ENCODE measurements at regions not wholly inside any gene's neighbourhood (a gene's known extent, or its start where the extent isn't known, plus 50 kb on each side); places are given as distances from the start of the nearest gene placed in this dataset.

DNA sequence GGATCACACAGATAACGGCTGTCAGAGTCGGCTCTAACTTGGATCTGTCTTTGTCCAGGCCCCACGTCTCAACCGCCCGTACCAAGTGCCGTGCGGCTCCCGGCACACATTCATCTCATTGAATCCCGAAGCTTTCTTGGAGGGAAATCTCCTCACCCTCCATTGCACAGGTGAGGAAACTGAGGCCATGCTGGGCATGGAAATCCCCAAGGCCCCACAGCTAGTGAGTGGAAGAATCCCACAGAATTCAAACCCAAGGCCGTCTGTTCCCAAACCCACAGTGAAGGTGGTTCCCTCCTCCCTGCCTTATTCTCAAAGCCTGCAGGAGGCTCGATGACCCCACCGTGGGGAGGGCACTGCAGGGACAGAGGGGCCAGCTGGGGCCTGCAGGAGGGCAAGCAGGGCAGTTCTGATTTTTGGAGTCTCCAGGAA lies 437.9 kb downstream of the MATN1 start:
- no peak overlapping the region for H3K4me3 ChIP-seq (ENCODE audit: low read depth, low read length)
- TF ChIP-seq, protein P1, sequence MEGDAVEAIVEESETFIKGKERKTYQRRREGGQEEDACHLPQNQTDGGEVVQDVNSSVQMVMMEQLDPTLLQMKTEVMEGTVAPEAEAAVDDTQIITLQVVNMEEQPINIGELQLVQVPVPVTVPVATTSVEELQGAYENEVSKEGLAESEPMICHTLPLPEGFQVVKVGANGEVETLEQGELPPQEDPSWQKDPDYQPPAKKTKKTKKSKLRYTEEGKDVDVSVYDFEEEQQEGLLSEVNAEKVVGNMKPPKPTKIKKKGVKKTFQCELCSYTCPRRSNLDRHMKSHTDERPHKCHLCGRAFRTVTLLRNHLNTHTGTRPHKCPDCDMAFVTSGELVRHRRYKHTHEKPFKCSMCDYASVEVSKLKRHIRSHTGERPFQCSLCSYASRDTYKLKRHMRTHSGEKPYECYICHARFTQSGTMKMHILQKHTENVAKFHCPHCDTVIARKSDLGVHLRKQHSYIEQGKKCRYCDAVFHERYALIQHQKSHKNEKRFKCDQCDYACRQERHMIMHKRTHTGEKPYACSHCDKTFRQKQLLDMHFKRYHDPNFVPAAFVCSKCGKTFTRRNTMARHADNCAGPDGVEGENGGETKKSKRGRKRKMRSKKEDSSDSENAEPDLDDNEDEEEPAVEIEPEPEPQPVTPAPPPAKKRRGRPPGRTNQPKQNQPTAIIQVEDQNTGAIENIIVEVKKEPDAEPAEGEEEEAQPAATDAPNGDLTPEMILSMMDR (IDR thresholded peaks at IDR 0.05; ENCODE audit: borderline replicate concordance, insufficient read depth, low read depth, low read length), result no peak

DNA sequence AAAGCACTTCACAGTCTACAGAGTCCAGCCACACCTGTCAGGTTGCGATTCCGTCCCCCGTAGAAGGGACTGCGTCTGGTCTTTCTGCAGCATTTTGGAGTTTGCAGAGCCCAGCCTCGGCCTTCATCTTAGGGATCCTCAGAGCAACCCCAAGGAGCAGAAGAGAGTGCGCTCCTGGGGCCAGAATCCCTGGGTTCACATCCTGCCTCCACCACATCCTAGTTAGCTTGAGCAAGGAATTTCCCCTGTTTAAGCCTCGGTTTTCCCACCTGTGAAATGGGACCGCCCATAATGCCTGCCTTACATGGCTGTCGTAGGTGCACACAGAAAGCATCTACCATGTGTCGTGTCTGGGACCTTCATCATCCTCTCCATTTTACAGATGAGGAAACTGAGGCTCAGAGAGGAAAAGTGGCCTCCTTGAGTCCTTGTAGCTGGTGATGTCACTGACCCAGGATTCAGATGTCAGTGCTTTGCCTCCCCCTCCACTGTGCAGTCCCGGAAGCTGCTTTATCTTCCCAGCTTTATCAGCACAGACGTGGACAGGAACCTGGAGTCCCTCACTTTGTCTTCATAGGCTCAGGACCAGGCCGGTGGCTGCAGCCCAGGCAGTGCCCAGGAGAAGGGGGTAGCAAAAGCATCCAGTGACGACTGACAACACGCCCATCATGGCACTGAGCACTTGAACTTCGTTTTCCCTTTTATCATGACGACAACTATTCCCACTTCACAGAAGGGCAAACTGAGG lies 438.5 kb downstream of the MATN1 start:
- TF ChIP-seq, protein P1 (IDR thresholded peaks at IDR 0.05; ENCODE audit: borderline replicate concordance, insufficient read depth, low read depth, low read length), result no peak

DNA sequence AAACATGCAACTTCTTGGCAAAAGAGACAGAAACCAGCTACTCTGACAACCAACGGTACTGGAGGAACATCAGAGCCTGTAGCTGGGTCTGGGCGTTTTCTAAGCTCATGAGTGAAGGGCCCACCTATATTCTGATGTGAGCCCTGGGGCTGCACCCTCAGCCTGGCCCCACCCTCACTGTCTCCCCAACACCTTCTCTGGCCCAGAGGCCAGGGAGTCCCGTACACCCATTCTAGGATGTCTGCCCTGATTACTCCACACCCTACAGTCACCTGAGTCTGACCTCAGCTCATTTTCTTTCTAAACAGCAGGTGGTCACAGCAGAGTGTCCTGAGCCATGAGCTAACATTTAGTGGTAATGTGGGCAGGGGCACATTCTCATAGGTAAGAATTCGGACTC lies 439.2 kb downstream of the MATN1 start:
- H3K4me3 ChIP-seq (ENCODE audit: low read depth, low read length), result no peak overlapping the region
- TF ChIP-seq, protein P1 (IDR thresholded peaks at IDR 0.05; ENCODE audit: borderline replicate concordance, insufficient read depth, low read depth, low read length), result no peak

More for the DNA sequence above, 438.5 kb downstream of the MATN1 start:
- H3K4me3 ChIP-seq (ENCODE audit: low read depth, low read length), result no peak overlapping the region

DNA sequence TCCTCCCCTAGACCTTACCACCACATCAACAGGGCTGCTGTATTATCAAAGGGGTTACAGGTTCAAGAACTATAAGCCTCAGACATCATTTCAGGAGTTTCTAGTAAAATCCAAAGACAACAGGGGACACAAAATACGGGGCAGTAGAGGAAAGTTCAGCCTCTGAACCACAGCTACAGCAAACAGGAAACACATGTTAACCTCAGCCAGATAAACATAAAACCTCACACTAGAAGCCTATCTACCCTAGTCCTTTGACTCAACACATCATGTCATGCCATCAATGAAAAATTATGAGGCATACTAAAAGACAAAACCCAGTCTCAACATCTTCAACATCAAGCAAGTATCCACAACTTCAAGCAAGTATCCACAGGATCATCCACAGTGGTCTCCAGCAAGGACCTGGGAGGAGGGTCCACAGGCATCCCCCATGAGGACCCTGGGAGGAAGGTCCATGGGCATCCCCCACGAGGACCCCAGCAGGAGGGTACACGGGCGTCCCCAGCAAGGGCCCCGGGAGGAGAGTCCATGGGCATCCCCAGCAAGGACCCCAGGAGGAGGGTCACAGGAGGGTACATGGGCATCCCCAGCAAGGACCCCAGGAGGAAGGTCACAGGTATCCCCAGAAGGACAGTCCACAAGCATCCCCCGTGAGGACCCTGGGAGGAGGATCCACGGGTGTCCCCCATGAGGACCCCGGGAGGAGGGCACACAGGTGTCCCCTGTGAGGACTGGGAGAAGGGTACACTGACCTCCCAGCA lies 440.0 kb downstream of the MATN1 start:
- TF ChIP-seq, protein P1 (IDR thresholded peaks at IDR 0.05; ENCODE audit: borderline replicate concordance, insufficient read depth, low read depth, low read length), result no peak
- no peak overlapping the region for H3K4me3 ChIP-seq (ENCODE audit: low read depth, low read length)

DNA sequence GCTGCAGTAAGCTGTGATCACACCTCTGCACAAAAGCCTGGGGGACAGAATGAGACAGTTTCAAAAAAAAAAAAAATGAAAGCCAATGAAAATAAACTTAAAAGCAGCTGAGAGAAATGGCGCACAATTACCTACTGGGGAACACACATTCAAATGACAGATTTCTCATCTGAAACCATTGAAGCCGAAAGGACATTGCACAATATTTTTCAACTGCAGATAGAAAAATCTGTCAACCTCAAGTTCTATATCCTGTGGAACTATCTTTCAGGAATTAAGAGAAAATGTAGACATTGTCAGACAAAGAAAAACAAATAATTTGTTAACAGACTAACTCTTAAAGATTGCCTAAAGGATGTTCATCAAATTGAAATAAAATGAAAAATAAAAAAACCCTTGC lies 442.8 kb downstream of the MATN1 start:
- TF ChIP-seq, protein P1 (IDR thresholded peaks at IDR 0.05; ENCODE audit: borderline replicate concordance, insufficient read depth, low read depth, low read length), result no peak
- no peak overlapping the region for H3K4me3 ChIP-seq (ENCODE audit: low read depth, low read length)

DNA sequence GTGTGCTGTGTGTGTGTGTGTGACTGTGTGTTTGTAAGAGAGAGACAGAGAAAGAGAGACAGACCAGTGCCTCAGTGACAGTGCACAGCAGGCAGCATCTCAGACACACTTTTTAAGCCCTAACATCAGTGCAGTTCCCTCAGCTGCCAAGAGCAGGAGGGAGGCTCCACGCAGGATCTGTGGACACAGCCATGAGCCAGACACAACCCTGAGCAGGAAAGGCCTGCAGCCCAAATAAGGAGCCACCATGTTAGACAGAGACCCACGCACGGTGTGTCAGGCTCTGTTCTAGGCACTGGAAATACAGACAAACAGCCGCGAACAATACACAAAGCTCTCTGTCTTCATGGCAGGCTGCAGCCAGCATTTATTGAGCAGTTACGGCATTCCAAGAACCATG lies 445.5 kb downstream of the MATN1 start:
- TF ChIP-seq, protein P1 (IDR thresholded peaks at IDR 0.05; ENCODE audit: borderline replicate concordance, insufficient read depth, low read depth, low read length), result no peak
- H3K4me3 ChIP-seq (ENCODE audit: low read depth, low read length), result no peak overlapping the region

All from GM12875 (cell line).